ENCODE measurements at regions not wholly inside any gene's neighbourhood (a gene's known extent, or its start where the extent isn't known, plus 50 kb on each side); places are given as distances from the start of the nearest gene placed in this dataset.

- Histone ChIP-seq H3K9ac (ENCODE audit: low read length) (no peak overlapping the region), H3K9me2 (ENCODE audit: insufficient read depth, low read length) (no peaks in the 10 kb centered on the region), H4K20me1 (ENCODE audit: insufficient read depth) (no peaks in the 10 kb centered on the region), H3K27ac (ENCODE audit: low read length) (no peak overlapping the region), H3K27me3 (ENCODE audit: insufficient read depth, low read depth, low read length) (no peaks in the 10 kb centered on the region), H3K4me3 (ENCODE audit: low read length) (no peak overlapping the region), H2AFZ (ENCODE audit: low read depth, low read length) (no peak overlapping the region), H3K36me3 (ENCODE audit: insufficient read depth, low read length) (no peaks in the 10 kb centered on the region), H3K4me2 (ENCODE audit: low read length) (no peak overlapping the region), H3K79me2 (replicated peaks; ENCODE audit: insufficient read depth, low read length) (no peaks in the 10 kb centered on the region), H3K9me3 (ENCODE audit: low read length) (no peaks in the 10 kb centered on the region), H3F3A (ENCODE audit: insufficient read depth, low read length, poor library complexity, severe bottlenecking) (no peaks in the 10 kb centered on the region)
- no peak for TF ChIP-seq REST (IDR thresholded peaks at IDR 0.05; ENCODE audit: borderline replicate concordance)
- no peak for TF ChIP-seq TAF1 (IDR thresholded peaks at IDR 0.05; ENCODE audit: low read depth)
- TF ChIP-seq POLR2AphosphoS5 (IDR thresholded peaks at IDR 0.05), result no peak
- no peak for TF ChIP-seq SMC3 (conservative IDR thresholded peaks at IDR 0.05; ENCODE audit: poor library complexity)
- no peak for TF ChIP-seq EZH2 (IDR thresholded peaks at IDR 0.05; ENCODE audit: borderline replicate concordance, insufficient read depth, low read length, poor library complexity, severe bottlenecking)
Measured at GRCh38 chr7:156177422-156178055, 365.3 kb upstream of the SHH start.

GRCh38 chr7:156176039-156176438, 363.8 kb upstream of the SHH start:
- Histone ChIP-seq H3K36me3 (ENCODE audit: insufficient read depth, low read length) (no peaks in the 10 kb centered on the region), H3K9me2 (ENCODE audit: insufficient read depth, low read length) (no peaks in the 10 kb centered on the region), H3K9ac (ENCODE audit: low read length) (no peak overlapping the region), H3K4me3 (ENCODE audit: low read length) (no peak overlapping the region), H3F3A (ENCODE audit: insufficient read depth, low read length, poor library complexity, severe bottlenecking) (no peaks in the 10 kb centered on the region), H3K27me3 (ENCODE audit: insufficient read depth, low read depth, low read length) (no peaks in the 10 kb centered on the region), H3K9me3 (ENCODE audit: low read length) (no peaks in the 10 kb centered on the region), H4K20me1 (ENCODE audit: insufficient read depth) (no peaks in the 10 kb centered on the region), H3K4me2 (ENCODE audit: low read length) (no peak overlapping the region), H2AFZ (ENCODE audit: low read depth, low read length) (no peak overlapping the region), H3K79me2 (replicated peaks; ENCODE audit: insufficient read depth, low read length) (no peaks in the 10 kb centered on the region), H3K27ac (ENCODE audit: low read length) (no peak overlapping the region)
- no peak for TF ChIP-seq TAF1 (IDR thresholded peaks at IDR 0.05; ENCODE audit: low read depth)
- no peak for TF ChIP-seq EP300 (conservative IDR thresholded peaks at IDR 0.05; ENCODE audit: poor library complexity, severe bottlenecking)
- no peak for TF ChIP-seq RAD21 (conservative IDR thresholded peaks at IDR 0.05)
- TF ChIP-seq MXI1 (conservative IDR thresholded peaks at IDR 0.05; ENCODE audit: poor library complexity, severe bottlenecking), result no peak
- no peak for TF ChIP-seq SMC3 (conservative IDR thresholded peaks at IDR 0.05; ENCODE audit: poor library complexity)
- TF ChIP-seq POLR2AphosphoS5 (IDR thresholded peaks at IDR 0.05), result no peak

- Histone ChIP-seq H4K20me1 (ENCODE audit: insufficient read depth) (no peaks in the 10 kb centered on the region), H3K79me2 (replicated peaks; ENCODE audit: insufficient read depth, low read length) (no peaks in the 10 kb centered on the region), H3K27ac (ENCODE audit: low read length) (no peak overlapping the region), H3K36me3 (ENCODE audit: insufficient read depth, low read length) (no peaks in the 10 kb centered on the region), H3K27me3 (ENCODE audit: insufficient read depth, low read depth, low read length) (no peaks in the 10 kb centered on the region), H3F3A (ENCODE audit: insufficient read depth, low read length, poor library complexity, severe bottlenecking) (no peaks in the 10 kb centered on the region), H3K4me3 (ENCODE audit: low read length) (no peak overlapping the region), H3K9ac (ENCODE audit: low read length) (no peak overlapping the region), H3K9me2 (ENCODE audit: insufficient read depth, low read length) (no peaks in the 10 kb centered on the region), H3K9me3 (ENCODE audit: low read length) (no peaks in the 10 kb centered on the region), H3K4me2 (ENCODE audit: low read length) (no peak overlapping the region), H2AFZ (ENCODE audit: low read depth, low read length) (no peak overlapping the region)
- TF ChIP-seq TAF1 (IDR thresholded peaks at IDR 0.05; ENCODE audit: low read depth) (no peak), REST (IDR thresholded peaks at IDR 0.05; ENCODE audit: borderline replicate concordance) (no peak), CTCF (IDR thresholded peaks at IDR 0.05; ENCODE audit: poor library complexity, severe bottlenecking) (no peak), SMC3 (conservative IDR thresholded peaks at IDR 0.05; ENCODE audit: poor library complexity) (no peak), POLR2AphosphoS5 (IDR thresholded peaks at IDR 0.05) (no peak), EP300 (conservative IDR thresholded peaks at IDR 0.05; ENCODE audit: poor library complexity, severe bottlenecking) (no peak), RAD21 (conservative IDR thresholded peaks at IDR 0.05) (no peak), MXI1 (conservative IDR thresholded peaks at IDR 0.05; ENCODE audit: poor library complexity, severe bottlenecking) (no peak), EZH2 (IDR thresholded peaks at IDR 0.05; ENCODE audit: borderline replicate concordance, insufficient read depth, low read length, poor library complexity, severe bottlenecking) (no peak)
Measured at GRCh38 chr7:156175003-156175402, 362.7 kb upstream of the SHH start.

Measured in neural cell (in vitro differentiated cells).